GM12878 (cell line): ENCODE measurements at regions not wholly inside any gene's neighbourhood (a gene's known extent, or its start where the extent isn't known, plus 50 kb on each side); places are given as distances from the start of the nearest gene placed in this dataset.

ENCODE experiments used
- ATAC-seq: fragments of 200-7000 bp; cut with Tn5 transposase; 3 replicates; pipeline ENCODE4 v1.9.1; 2020; ENCODE audit warnings: mild to moderate bottlenecking, moderate library complexity
- BruUV-seq: library from RNA; stranded (reverse); fragments of 400-500 nt; replicated peaks from 2 replicates; lab custom pipeline; 2021; lab: Mats Ljungman, UMichigan
- CTCF ChIA-PET: fragments of 300-600 bp; sonication (Branson Sonifier 250); formaldehyde crosslinking; extraction: SDS; loops from one replicate; lab custom pipeline; 2021; ENCODE audit warnings: inconsistent platforms; lab: Yijun Ruan, JAX
- POLR2A ChIA-PET: fragments of 350-600 bp; formaldehyde crosslinking; extraction: SDS; loops from one replicate; lab custom pipeline; 2021; ENCODE audit warnings: inconsistent platforms; lab: Charles Lee
- RAD21 ChIA-PET: fragments of 300-600 bp; sonication (Branson Sonifier 250); formaldehyde crosslinking; loops from one replicate; lab custom pipeline; 2023; ENCODE audit warnings: antibody characterized with exemption; ENCODE audit not compliant: unreplicated experiment; lab: Charles Lee
- SMC1A ChIA-PET: fragments of 300-600 bp; sonication (Branson Sonifier 250); formaldehyde crosslinking; loops from one replicate; lab custom pipeline; 2023; ENCODE audit not compliant: unreplicated experiment, uncharacterized antibody; lab: Charles Lee
- DNase-seq: peaks from one replicate; pipeline ENCODE4 v3.0.0-alpha.2; 2011; ENCODE audit warnings: low read depth, low spot score
- FAIRE-seq: peaks from 3 replicates; lab custom pipeline; 2011; peaks lifted over from hg19 to GRCh38; lab: Jason Lieb, UNC
- H2AFZ ChIP-seq: 2 replicates; pipeline ENCODE4 v1.6.0; 2011; ENCODE audit warnings: low read depth, low read length, control low read depth; ENCODE audit not compliant: control insufficient read depth
- H3K27ac ChIP-seq: 2 replicates; pipeline ENCODE4 v1.5.1; 2011; ENCODE audit warnings: control low read depth; ENCODE audit not compliant: control insufficient read depth, insufficient read depth
- H3K27me3 ChIP-seq, 2 experiments: replicated peaks in 1 of 2; 2 replicates each; pipeline versions ENCODE4 v1.6.0 to v1.6.1; 2011; ENCODE audit warnings: low read length in 1 of 2; ENCODE audit not compliant: control insufficient read depth in 2 of 2, insufficient read depth in 2 of 2
- H3K36me3 ChIP-seq, 2 experiments: 2 replicates each; pipeline ENCODE4 v1.5.1; 2011; ENCODE audit warnings: low read length in 1 of 2; ENCODE audit not compliant: control insufficient read depth in 2 of 2, insufficient read depth in 2 of 2
- H3K4me1 ChIP-seq: 2 replicates; pipeline ENCODE4 v1.6.1; 2011; ENCODE audit warnings: mild to moderate bottlenecking, low read length, moderate library complexity, mixed read lengths; ENCODE audit not compliant: control insufficient read depth, insufficient read depth
- H3K4me2 ChIP-seq: 2 replicates; pipeline ENCODE4 v1.6.0; 2011; ENCODE audit warnings: control low read depth; ENCODE audit not compliant: control insufficient read depth, insufficient read depth
- H3K4me3 ChIP-seq: fragments of 200-600 bp; sonication (generic); 2 replicates; pipeline ENCODE4 v1.5.1; 2016
- H3K79me2 ChIP-seq: 2 replicates; pipeline ENCODE4 v1.6.0; 2011; ENCODE audit warnings: low read length; ENCODE audit not compliant: control insufficient read depth, insufficient read depth
- H3K9ac ChIP-seq: 2 replicates; pipeline ENCODE4 v1.8.0; 2011; ENCODE audit warnings: low read length, control low read depth, mixed read lengths; ENCODE audit not compliant: control insufficient read depth, insufficient read depth
- H3K9me3 ChIP-seq: replicated peaks from 3 replicates; pipeline ENCODE4 v1.5.1; 2011; ENCODE audit warnings: mild to moderate bottlenecking, low read length; ENCODE audit not compliant: control insufficient read depth, insufficient read depth
- H4K20me1 ChIP-seq: 2 replicates; pipeline ENCODE4 v1.6.0; 2011; ENCODE audit not compliant: control insufficient read depth, insufficient read depth
- CBX5 ChIP-seq: sonication (generic); IDR thresholded peaks from 2 replicates; pipeline ENCODE4 v1.6.1; 2016; ENCODE audit warnings: low read depth, moderate library complexity, mild to moderate bottlenecking, inconsistent platforms
- CHD2 ChIP-seq: IDR thresholded peaks from 2 replicates; pipeline ENCODE4 v1.6.1; 2011; ENCODE audit warnings: low read depth, low read length, improper control_type of control experiment, borderline replicate concordance
- IRF4 ChIP-seq: IDR thresholded peaks from 2 replicates; pipeline ENCODE4 v1.6.1; 2011; ENCODE audit warnings: low read depth, low read length
- IRF5 ChIP-seq: fragments of 450-650 bp; IDR thresholded peaks from 2 replicates; pipeline ENCODE4 v1.6.1; 2017; ENCODE audit warnings: borderline replicate concordance
- LARP7 ChIP-seq: fragments of 450-650 bp; IDR thresholded peaks from 2 replicates; pipeline ENCODE4 v1.6.1; 2017; ENCODE audit warnings: mild to moderate bottlenecking
- MEF2A ChIP-seq: IDR thresholded peaks from 2 replicates; pipeline ENCODE4 v1.6.1; 2011; ENCODE audit warnings: low read depth, mild to moderate bottlenecking, low read length, moderate library complexity; ENCODE audit not compliant: insufficient read depth
- MTA3 ChIP-seq: IDR thresholded peaks from 2 replicates; pipeline ENCODE4 v1.6.1; 2012; ENCODE audit warnings: low read length, inconsistent platforms, borderline replicate concordance
- PBX3 ChIP-seq: IDR thresholded peaks from 2 replicates; pipeline ENCODE4 v1.6.1; 2011; ENCODE audit warnings: mild to moderate bottlenecking, low read depth, low read length, moderate library complexity; ENCODE audit not compliant: insufficient replicate concordance
- RAD51 ChIP-seq: fragments of 450-650 bp; IDR thresholded peaks from 2 replicates; pipeline ENCODE4 v1.6.1; 2016; ENCODE audit warnings: moderate library complexity, mild to moderate bottlenecking, inconsistent platforms
- SIN3A ChIP-seq: IDR thresholded peaks from 2 replicates; pipeline ENCODE4 v1.6.1; 2012; ENCODE audit warnings: low read depth, low read length, improper control_type of control experiment
- SKIL ChIP-seq: fragments of 450-650 bp; IDR thresholded peaks from 2 replicates; pipeline ENCODE4 v1.6.1; 2017; ENCODE audit warnings: mild to moderate bottlenecking, low read depth, inconsistent platforms; ENCODE audit not compliant: poor library complexity, severe bottlenecking
- SMAD5 ChIP-seq: IDR thresholded peaks from 2 replicates; pipeline ENCODE4 v1.6.1; 2016; ENCODE audit warnings: antibody characterized with exemption, low read depth
- SUZ12 ChIP-seq: fragments of 200-600 bp; sonication (generic); IDR thresholded peaks from one replicate; pipeline ENCODE4 v1.6.1; 2018; ENCODE audit warnings: antibody characterized with exemption, mild to moderate bottlenecking; ENCODE audit not compliant: unreplicated experiment
- TARDBP ChIP-seq: IDR thresholded peaks from 2 replicates; pipeline ENCODE4 v1.6.1; 2016; ENCODE audit warnings: borderline replicate concordance
- TBL1XR1 ChIP-seq: IDR thresholded peaks from 2 replicates; pipeline ENCODE4 v1.6.1; 2012; ENCODE audit warnings: low read depth, low read length, improper control_type of control experiment
- TCF12 ChIP-seq: IDR thresholded peaks from 2 replicates; pipeline ENCODE4 v1.6.1; 2011; ENCODE audit warnings: low read depth, mild to moderate bottlenecking, low read length
- ZNF217 ChIP-seq: fragments of 450-650 bp; IDR thresholded peaks from 2 replicates; pipeline ENCODE4 v1.6.1; 2017; ENCODE audit warnings: antibody characterized with exemption, mild to moderate bottlenecking
- ZNF687 ChIP-seq: fragments of 450-650 bp; IDR thresholded peaks from 2 replicates; pipeline ENCODE4 v1.6.1; 2017; ENCODE audit warnings: mild to moderate bottlenecking, moderate library complexity
- WGBS: methylation state at CpG from one replicate; pipeline ENCODE4 v1.1.6; 2016; ENCODE audit warnings: low lambda C conversion rate; ENCODE audit not compliant: insufficient replicate concordance, insufficient coverage; ENCODE audit errors: missing lambda C conversion rate; 5-methylcytosine and 5-hydroxymethylcytosine counted together
- in situ Hi-C: fragments of 300-500 bp; cut with MboI; formaldehyde crosslinking; loops from 9 replicates; pipeline ENCODE4 v1.14.3; 2018; ENCODE audit warnings: mixed read lengths
- intact Hi-C: fragments of 100-400 bp; cut with micrococcal nuclease; formaldehyde crosslinking; loops from one replicate; pipeline ENCODE4 v1.14.2; 2022; ENCODE audit not compliant: unreplicated experiment

GRCh38 chr17:13978478-13978877 is 90.8 kb upstream of the COX10 start:
- ATAC-seq (no peak), DNase-seq (no peak), FAIRE-seq (no peak)
- Histone ChIP-seq H4K20me1 (no peaks in the 10 kb centered on the region), H3K36me3 (no peaks in the 10 kb centered on the region), H3K9me3 (no peaks in the 10 kb centered on the region), H2AFZ (no peak overlapping the region), H3K4me3 (no peak overlapping the region), H3K79me2 (no peaks in the 10 kb centered on the region), H3K4me2 (no peak overlapping the region), H3K27ac (no peak overlapping the region), H3K9ac (no peak overlapping the region), H3K4me1 (no peaks in the 10 kb centered on the region), H3K27me3 (no peaks in the 10 kb centered on the region)
- no TSS peak for BruUV-seq
- RAD21 ChIA-PET, result no interaction called here
- in situ Hi-C loops, result no loop called here
- TF ChIP-seq ZNF217 (no peak), TARDBP (no peak), SIN3A (no peak), PBX3 (no peak), MTA3 (no peak), SMAD5 (no peak), IRF5 (no peak), MEF2A (no peak), LARP7 (no peak), TBL1XR1 (no peak), SKIL (no peak), SUZ12 (no peak), CHD2 (no peak), ZNF687 (no peak), RAD51 (no peak), IRF4 (no peak), TCF12 (no peak), CBX5 (no peak)
- intact Hi-C loops, result no loop called here
- 93% methylated on average over 1 of the region's 1 CpG for WGBS
- POLR2A ChIA-PET, result no interaction called here
- CTCF ChIA-PET, result no interaction called here
- SMC1A ChIA-PET, result no interaction called here
